NCI-H226 (cell line): ENCODE measurements at regions not wholly inside any gene's neighbourhood (a gene's known extent, or its start where the extent isn't known, plus 50 kb on each side); places are given as distances from the start of the nearest gene placed in this dataset.
"Not testable (repeated sequence)": the region's sequence is repeated elsewhere in the genome, so short reads cannot be mapped to it uniquely, and the experiment has no call there.

Source experiments
- DNase-seq: peaks from one replicate; pipeline ENCODE4 v3.0.0-alpha.2; 2015

- no peak for DNase-seq
Observed at GRCh38 chr13:81907787-81908372, 1567.0 kb upstream of the SPRY2 start.

- no peak for DNase-seq
Observed at GRCh38 chr13:81888855-81889254, 1547.9 kb upstream of the SPRY2 start.

DNA sequence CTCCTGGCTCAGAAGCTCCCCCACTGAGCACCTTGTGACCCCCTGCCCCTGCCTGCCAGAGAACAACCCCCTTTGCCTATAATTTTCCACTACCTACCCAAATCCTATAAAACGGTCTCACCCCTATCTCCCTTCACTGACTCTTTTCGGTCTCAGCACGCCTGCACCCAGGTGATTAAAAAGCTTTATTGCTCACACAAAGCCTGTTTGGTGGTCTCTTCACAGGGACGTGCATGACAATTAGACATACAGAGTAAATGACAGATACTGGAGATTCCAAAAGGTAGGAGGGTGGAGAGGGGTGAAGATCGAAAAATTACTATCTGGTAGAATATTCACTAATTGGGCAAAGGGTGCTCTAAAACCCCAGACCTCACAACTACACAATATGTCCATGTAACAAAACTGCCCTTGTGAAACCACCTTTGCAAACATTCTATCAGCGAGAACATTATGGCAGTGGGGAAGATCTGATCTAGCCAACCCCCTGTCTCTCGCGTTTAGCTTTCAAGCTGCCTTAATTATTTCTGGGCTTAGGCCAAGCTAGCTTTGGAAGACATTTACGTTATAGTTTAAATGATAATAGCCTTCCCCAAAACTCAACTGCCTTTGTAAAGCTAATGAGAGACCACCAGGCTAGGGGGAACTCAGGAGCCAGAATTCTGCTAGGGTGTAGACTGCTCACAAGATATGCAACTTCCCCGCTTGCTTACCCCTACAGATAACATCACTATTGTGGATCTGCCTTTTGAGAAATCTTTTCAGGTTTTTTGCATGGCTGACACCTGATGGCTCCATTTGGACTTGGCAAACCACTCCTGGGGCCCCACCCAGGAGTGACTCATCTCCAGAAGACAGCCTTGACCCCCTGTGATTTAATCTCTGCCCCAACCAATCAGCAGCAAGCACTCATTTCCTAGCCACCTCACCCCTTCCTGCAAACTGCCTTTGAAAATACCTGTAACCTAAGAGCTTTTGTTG is 1534.0 kb upstream of the SPRY2 start:
- DNase-seq: no peak

DNA sequence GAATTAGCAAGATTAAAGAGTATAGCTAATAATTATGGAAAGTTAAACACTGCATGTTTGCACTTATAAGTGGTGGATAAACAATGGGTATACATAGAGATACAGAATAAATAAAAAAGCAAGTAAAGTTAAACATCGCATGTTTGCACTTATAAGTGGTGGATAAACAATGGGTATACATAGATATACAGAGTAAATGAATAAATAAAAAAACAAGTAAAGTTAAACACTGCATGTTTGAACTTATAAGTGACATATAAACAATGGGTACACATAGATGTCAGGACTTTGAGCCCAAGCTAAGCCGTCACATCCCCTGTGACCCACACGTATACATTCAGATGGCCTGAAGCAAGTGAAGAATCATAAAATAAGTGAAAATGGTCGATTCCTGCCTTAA is 1533.3 kb upstream of the SPRY2 start:
- DNase-seq: no peak

- DNase-seq: no peak
Observed at GRCh38 chr13:81872581-81872980, 1531.7 kb upstream of the SPRY2 start.

DNA sequence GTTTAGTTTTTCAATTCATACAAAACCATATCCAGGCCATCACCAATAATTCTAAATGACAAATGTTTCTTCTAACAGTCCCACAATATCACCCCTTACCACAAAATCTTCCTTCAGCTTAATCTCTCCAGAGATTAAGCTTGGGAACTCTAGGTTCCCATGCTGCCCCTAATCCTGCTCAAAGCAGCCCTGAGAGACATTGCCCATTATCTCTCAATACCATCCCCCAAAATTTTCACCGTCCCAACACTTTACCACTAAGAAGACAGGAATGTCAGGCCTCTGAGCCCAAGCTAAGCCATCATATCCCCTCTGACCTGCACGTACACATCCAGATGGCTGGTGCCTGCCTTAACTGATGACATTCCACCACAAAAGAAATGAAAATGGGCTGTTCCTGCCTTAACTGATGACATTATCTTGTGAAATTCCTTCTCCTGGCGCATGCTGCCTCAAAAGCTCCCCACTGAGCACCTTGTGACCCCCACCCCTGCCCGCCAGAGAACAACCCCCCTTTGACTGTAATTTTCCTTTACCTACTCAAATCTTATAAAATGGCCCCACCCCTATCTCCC is 1530.9 kb upstream of the SPRY2 start:
- DNase-seq: not testable (repeated sequence)

- no peak for DNase-seq
Observed at GRCh38 chr13:81848291-81848690, 1507.4 kb upstream of the SPRY2 start.

- no peak for DNase-seq
Observed at GRCh38 chr13:81846771-81847170, 1505.8 kb upstream of the SPRY2 start.

GRCh38 chr13:81821259-81821658 is 1480.3 kb upstream of the SPRY2 start:
- no peak for DNase-seq

DNA sequence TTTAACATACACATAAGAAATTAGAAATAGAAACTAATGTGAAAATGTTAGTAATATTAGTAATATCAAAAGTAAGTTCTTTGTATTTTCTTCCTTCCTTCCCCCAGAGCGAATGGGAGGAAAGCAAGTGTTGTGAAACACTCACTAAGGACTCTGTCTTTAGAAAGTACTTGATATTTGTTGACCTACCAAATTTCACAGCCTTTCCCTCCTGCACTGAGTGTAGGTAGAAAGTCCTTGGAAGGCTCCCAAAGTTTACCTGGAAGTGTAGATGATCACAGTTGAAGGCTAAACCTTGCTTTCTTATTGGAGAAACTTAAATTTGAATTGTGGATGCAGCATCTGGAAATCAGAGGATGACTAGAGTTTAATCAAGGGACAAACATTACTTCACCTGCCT is 1459.5 kb upstream of the SPRY2 start:
- no peak for DNase-seq

GRCh38 chr13:81795710-81796109 is 1454.8 kb upstream of the SPRY2 start:
- no peak for DNase-seq

GRCh38 chr13:81791641-81792040 is 1450.7 kb upstream of the SPRY2 start:
- DNase-seq: no peak

DNA sequence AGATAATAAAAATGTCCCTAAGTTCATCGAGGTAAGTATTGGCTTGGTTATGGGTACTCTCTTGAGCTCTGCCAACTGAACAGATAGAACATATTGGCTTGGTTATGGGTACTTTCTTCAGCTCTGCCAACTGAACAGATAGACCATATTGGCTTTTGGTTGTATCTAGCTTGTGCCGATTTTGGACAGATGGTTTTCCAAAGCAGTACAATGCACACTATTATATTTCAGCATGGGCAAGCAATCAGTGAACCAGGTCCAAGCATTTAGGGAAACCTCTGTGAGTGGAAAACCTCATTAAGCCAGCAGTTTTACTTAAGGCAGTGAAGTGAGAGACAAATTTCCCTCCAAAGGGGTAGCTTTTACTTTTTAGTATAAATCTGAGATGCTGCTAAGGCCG is 1440.5 kb upstream of the SPRY2 start:
- no peak for DNase-seq

GRCh38 chr13:81779876-81780275 is 1439.0 kb upstream of the SPRY2 start:
- no peak for DNase-seq

GRCh38 chr13:81778350-81778749 is 1437.4 kb upstream of the SPRY2 start:
- DNase-seq: no peak

- DNase-seq: no peak
Observed at GRCh38 chr13:81773263-81773662, 1432.3 kb upstream of the SPRY2 start.

- no peak for DNase-seq
Observed at GRCh38 chr13:81771951-81772350, 1431.0 kb upstream of the SPRY2 start.

- no peak for DNase-seq
Observed at GRCh38 chr13:81770868-81771505, 1430.1 kb upstream of the SPRY2 start.

GRCh38 chr13:81762449-81762848 is 1421.5 kb upstream of the SPRY2 start:
- no peak for DNase-seq

- DNase-seq: no peak
Observed at GRCh38 chr13:81760316-81760715, 1419.4 kb upstream of the SPRY2 start.

DNA sequence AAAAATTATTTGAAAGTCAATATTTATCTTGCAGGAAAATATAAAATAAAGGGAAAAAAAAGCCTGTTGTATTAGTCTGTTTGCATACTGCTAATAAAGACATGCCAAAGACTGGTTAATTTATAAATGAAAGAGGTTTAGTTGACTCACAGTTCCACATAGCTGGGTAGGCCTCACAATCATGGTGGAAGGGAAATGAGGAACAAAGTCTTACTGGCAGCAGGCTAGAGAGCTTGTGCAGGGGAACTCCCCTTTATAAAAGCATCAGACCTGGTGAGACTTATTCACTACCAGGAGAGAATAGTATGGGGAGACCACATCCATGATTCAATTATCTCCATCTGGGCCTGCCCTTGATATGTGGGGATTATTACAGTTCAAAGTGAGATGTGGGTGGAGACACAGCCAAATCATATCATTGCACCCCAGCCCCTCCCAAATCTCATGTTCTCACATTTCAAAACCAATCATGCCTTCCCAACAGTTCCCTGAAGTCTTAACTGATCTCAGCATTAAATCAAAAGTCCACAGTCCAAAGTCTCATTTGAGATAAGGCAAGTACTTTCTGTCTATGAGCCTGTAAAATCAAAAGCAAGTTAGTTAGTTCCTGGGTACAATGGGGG is 1416.5 kb upstream of the SPRY2 start:
- DNase-seq: no peak

DNA sequence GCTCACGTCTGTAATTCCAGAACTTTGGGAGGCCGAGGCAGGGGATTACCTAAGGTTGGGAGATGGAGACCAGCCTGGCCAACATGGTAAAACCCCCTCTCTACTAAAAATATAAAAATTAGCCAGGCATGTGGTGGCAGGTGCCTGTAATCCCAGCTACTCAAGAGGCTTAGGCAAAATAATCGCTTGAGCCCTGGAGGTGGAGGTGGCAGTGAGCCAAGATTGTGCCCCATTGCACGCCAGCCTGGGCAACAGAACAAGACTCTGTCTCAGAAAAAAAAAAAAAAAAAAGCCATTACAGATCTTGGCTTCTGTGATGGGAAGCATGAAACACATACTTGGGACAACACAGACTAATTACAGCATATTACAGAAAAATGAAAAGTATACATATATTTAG is 1404.5 kb upstream of the SPRY2 start:
- DNase-seq: no peak

- no peak for DNase-seq
Observed at GRCh38 chr13:81738364-81738763, 1397.4 kb upstream of the SPRY2 start.
